Activated CD4-positive, alpha-beta T cell treated with anti-CD3 and anti-CD28 coated beads, Interleukin-2, Interleukin-6, amounts not matched to agents 100 ng/mL and 50 ng/mL, durations not matched to agents 16 hours and 8 hours (primary cell): ENCODE measurements at regions not wholly inside any gene's neighbourhood (a gene's known extent, or its start where the extent isn't known, plus 50 kb on each side); places are given as distances from the start of the nearest gene placed in this dataset.
"Not testable (repeated sequence)": the region's sequence is repeated elsewhere in the genome, so short reads cannot be mapped to it uniquely, and the experiment has no call there.

Source experiments
- DNase-seq: peaks from one replicate; pipeline ENCODE4 v3.0.0-alpha.2; 2020

DNA sequence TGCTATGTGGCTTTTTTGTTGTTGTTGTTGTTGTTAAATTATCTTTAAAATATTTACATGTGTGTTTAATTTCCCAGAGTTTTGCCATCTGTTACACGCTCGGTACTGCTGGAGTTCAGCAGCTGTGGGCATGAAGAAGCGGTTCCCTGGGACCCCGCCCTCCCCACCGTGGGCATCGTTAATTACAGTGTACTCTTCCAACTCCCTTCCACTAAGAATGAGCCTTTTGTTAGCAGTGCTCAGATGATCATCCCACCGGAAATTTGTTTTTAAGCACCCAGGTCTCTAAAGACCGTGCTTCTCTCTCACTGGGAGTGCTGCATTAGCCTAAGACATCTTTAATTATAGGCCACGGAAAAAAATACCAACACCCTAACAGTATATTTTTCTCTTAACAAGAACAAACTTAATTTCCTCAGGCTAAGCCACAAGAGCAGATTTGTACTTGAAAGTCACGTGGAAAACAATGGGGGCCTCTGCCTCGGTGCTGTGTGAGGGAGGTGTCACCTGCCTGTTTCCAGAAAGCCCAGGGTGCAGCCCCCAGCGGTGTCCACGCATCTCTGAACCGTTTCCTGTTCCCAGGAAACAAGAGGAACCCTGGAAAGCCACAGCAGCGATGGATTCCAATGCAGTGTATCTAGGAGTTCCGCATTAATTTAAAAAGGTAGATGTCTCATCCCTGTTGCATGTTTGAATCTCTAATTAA, 113.3 kb upstream of the FRMD1 start:
- DNase-seq, result no peak

DNA sequence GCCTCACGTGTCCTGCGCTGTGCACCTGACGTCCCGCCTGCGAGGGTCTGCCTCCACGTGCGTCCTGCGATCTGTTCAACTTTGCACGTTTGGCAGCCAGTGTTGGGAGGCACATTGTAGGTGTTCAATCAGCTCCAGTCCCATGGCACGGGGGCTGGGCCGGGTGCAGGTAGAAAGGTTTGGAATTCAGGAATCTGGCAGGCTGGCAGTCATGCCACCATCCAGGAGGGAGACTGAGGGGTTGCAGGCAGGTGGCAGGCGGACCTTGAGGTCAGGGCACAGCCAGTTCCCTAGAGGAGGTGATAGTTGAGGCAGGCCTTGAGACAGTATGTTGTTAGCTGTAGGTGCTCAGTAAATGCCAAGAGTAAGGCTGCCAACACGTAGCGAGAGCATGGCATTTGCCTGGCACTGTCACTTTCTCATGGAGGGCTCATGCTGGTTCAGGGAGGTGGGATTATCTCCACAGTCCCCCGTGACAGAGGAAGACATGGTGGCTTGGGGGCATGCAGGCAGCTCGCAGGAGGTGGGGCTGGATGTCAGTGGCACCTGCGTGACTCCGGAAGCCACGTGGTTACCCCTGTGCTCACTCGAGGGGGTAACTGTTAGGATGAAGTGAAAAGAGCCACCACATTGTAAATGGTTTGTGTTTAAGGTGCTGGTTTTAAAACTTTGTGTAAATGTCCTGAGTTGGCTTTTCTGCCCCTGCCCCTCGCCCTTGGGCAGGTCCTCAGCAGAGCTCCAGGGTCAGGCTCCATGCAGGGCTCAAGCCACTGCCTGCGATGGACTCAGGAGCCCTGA, 111.8 kb upstream of the FRMD1 start:
- DNase-seq, result no peak

DNA sequence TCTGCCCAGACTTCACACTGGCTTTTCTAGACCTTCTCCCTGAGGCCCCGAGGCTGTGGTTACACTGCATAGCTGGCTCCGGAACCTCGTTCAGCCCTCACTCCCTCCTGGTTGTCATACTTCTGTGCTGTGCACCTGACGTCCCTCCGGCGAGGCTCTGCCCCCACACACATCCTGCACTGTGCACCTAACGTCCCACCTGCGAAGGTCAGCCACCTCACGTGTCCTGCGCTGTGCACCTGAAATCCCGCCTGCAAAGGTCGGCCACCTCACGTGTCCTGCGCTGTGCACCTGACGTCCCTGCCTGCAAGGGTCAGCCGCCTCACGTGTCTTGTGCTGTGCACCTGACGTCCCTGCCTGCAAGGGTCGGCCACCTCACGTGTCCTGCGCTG, 111.0 kb upstream of the FRMD1 start:
- no peak for DNase-seq

DNA sequence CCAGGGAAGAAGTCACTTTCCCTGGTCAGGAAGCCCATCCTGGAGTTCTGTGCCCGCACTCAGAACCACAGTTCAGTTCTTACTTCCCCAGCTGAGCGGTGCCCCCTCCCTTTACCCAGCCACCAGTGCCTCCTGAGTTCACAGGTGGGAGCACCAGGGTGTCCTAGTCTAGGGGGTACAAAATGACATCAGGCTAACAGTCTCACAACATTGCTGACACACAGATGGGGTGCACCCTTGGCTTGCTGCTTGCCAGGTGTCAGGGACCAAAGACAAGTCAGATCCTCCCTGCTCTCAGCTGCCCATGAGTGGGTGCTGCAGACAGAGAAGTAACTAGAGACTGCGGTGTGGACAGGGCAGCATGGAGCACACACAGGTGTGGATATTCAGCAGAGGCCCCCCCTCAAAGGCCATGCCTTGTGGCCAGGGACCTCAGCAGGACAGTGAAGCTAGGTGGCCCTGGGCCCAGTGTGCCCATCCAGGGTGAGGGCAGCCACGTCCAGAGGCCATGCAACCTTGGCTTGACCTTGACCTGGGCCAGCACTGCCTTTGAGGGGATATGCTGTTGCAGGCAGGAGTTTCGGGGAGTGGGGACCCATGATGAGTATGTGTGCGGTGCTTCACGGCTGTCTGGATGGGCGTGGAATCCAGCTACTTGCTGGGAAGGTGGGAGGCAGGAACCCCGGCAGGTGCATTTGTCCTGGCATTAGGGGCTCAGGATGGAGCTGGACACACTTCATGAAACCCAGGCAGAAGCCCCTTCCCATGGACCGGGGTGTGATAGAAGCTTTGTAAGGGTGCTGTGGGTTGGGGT, 110.4 kb upstream of the FRMD1 start:
- DNase-seq, result no peak

DNA sequence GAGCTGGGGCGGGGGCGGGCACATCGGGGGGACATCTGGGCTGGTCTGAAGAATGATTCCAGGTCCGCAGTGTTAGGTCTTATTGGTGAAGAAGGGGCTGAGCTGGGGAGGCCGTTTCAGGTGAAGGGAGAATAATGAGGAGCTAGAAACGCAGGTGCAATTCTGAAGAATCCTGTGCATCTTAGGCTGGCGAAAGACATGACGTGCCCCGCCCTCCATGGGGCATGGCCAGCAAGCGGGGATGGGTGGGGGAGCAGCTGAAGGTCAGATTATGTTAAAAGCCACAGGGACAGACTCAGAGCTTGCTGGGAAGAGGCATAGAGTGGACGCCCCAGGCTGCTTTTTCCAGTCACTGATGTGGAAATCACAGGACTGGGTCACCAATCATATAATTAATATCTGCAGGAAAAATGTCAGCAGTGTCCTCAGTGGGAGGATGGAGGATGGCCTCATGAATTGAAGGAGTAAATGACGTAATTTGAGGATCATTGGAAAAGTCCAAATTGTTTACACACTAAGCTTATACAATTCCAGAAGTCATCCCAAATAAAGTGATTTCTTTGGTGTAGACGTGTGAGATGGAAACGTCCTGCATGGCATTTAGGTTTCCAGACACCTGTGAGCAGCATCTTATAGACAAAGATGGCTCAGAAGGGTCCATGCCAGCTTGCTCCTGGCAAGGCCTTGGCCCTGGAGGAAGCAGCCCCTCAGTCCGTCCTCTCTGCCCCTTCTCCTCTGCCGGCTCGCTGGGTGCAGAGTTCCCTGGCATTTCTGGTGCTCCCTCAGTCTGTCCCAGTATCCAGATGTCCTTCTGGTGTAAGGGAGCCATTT, 109.6 kb upstream of the FRMD1 start:
- no peak for DNase-seq

DNA sequence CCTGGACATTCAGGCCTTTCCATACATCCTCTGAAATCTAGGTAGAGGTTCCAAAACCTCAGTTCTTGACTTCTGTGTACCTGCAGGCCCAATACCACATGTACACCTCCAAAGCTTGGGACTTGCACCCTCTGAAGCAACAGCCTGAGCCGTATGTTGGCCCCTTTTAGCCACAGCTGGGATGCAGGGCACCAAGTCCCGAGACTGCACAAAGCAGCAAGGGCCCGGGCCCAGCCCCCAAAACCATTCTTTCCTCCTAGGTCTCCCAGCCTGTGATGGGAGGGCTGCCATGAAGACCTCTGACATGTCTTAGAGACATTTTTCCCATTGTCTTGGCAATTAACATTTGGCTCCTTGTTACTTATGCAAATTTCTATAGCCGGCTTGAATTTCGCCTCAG, 107.4 kb upstream of the FRMD1 start:
- no peak for DNase-seq

DNA sequence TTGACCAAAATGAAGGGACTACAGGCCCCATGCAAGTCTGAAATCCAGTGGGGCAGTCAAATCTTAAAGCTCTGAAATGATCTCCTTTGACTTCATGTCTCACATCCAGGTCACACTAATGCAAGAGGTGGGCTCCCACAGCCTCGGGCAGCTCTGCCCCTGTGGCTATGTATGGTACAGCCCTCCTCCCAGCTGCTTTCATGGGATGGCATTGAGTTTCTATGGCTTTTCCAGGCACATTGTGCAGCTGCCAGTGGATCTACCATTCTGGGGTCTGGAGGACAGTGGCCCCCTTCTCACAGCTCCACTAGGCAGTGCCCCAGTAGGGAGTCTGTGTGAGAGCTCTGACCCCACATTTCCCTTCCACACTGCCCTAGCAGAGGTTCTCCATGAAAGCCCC, 107.0 kb upstream of the FRMD1 start:
- not testable (repeated sequence) for DNase-seq

DNA sequence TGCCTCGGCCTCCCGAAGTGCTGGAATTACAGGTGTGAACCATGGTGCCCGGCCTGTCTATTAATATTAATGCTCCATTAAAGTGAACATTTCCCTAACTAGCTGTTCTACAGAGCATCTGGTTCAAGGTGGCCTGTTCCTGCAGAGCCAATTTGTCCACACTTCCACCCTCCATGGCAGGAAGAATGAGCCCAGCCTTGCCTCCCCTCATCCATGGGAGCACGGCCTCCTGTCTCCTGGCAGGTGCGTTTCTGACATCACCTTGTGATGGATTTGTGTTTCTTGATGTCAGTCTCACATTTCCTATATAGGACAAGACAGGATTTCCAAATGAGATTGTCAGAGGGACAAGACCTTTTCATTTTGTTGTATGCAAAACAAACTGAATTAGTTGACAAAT, 105.7 kb upstream of the FRMD1 start:
- no peak for DNase-seq

DNA sequence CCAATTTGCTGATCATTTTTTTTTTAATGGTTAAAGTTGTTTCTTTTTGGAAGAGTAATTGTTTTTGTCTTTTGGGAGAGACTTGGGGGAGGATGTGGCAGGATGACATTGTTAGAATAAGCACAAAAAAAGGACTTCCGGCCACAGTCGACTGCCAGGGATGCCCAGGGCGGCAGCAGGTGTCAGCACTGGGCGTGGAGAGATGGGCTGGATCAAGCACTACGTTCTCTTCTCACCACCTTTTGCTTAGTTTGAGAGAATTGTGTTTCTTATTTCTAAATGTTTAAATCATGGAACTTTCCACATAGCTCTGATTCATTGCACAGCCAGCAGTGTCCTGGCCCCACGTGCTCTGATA, 104.6 kb upstream of the FRMD1 start:
- no peak for DNase-seq

DNA sequence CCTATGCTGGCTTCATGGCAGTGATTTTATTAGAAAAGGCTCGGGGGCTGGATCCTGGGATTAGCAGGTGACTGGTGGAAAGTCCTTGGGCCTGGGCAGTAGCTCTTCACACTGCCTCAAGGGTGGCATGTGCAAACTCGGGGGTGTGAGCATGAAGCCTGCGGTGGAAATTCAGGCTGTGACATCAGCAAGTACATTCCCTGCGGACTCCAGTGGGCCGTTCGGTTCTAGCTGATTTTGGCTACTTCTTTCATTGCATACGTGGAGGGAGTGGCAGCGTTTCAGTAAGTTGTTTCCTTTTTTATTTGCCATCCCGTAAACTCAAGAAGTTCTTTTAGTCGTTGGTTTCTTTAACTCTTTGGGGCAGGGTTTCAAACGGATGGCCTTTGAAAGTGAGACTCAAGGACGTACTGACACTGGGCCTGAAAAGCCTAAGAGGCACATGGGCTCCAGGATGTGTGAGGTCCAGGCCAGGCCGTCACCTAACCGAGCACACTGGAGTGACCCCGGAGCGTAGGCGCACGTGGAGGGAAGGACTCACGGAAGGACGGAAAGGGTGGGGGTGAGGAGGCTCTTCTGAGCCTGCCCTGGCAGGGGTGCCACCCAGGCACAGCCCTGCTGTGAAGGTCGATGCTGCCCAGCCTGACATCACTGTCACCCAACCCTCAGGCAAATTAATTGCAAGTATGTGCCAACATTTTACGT, 104.0 kb upstream of the FRMD1 start:
- no peak for DNase-seq

DNA sequence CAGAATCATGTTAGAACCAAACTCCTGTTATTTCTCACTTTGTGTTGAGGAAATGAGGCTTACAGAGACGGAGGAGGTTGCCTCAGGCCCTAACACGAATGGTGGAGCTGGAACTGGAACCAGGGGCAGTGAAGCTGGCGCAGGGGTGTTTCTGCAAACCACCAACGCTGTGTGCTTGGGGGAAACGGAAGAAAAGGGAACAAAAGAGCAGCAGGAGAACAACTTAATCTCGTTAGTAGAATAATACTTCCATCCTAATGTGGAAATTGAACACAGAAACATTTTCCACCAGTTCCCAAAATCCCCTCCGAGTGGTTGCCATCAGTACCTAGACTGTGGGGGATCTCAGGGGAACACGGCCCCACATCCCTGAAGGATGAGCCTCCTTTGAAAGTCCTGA, 103.4 kb upstream of the FRMD1 start:
- no peak for DNase-seq

DNA sequence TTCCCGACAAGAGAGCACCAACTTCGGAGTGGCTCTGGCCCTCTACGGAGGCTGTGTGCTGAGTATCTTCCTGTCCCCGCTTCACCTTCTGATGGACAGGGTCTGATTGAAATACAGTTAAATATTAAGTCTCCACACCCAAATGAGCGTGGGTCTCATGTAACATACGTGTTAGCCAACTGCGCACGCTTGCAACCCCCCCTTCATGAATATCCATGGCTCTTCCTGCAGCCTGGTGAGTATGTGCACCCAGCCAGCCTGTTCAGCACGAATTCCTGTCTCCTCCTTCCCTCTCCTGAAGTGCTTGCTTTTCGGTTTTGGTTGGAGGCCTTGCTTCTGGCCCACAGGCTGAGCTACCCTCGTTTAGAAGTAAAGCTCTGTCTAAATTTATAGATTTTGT, 102.9 kb upstream of the FRMD1 start:
- no peak for DNase-seq

DNA sequence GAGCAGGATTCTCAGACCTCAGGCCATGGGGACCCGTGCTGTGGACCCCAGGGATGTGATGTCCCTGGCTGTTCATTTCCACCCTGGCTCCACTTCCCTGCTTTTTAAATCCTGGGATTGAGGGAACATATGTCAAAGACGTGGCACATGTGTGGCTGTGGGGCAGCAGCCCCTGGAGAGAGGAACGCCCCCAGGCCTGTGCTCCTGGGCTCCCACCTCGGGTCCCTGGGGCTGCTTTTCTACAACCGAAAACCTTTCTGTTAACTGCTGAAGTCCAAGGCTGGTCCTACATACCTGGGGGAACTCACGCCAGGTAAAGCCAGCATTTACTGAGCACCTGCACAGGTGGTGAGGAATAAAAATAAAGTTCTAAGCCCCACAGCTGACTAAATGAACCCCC, 102.3 kb upstream of the FRMD1 start:
- no peak for DNase-seq

DNA sequence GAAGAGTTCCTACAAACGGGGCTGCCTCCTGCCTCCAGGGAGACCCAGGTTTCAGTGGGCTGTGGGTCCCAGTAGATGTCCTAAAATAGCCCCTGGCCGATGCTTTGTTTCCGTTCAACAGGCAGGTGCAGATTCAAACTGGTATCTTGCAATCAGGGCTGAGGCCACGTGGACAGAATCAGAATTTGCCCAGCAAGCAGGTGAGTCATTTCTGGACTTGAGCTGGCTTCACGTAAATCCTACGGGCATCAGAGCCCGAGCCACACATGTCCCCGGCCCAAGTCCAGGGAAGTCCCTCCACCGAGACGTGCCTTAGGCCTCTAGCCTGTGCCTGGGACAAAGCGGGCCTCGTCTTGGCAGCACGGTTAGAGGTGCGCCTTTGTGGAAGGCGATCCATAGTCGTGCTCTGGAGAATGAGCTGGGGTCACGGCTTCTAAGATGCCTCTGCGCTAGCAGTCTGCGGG, 101.6 kb upstream of the FRMD1 start:
- no peak for DNase-seq

DNA sequence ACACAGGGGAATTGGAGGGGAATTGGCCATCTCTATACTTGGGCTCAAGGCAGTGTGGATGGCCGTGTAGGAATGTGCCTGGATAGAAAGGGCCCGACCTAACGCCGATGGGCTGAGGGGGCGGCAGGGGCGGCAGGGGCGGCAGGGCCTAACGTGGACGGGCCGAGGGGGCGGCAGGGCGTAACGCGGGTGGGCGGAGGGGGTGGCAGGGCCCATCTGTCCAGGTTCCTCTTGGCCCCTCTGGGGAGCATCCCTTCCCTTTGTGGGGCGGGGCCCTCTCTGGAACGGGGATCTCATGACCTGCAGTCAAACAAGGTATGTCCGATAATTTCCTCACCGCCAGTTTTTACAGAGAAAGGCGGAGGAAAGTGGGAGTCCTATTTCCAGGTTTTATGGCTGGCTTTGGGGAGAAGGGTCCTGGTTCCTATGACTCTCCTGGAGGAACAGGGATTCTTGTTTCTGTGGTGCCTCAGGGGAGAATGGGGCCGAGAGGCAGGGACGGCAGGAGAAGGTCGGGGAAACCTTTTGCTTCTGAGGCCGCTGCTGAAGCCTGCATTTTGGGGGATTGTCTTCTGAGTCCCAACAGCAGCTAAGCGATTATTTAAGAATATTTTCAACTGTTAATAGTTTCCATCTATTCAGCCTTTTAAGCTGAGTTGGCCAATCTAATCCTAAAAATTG, 100.8 kb upstream of the FRMD1 start:
- DNase-seq, result no peak

DNA sequence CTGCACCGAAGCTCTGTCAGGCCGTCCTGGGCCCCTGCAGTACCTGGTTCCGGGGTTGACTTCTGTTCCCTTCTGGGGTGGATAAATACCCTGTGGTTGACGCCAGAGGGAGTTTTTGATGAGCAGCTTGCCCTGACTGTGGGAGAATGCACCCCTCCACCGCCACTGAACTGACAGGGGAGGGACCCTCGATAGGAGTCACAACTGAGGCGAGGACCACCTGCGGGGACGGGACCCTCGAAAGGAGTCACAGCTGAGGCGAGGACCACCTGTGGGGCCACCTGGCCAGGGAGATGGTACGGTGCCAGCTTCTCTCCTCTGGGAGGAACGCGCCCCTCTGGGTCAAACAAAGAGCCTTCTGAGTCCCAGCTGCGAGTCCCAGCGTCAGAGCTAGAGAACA, 100.1 kb upstream of the FRMD1 start:
- no peak for DNase-seq

DNA sequence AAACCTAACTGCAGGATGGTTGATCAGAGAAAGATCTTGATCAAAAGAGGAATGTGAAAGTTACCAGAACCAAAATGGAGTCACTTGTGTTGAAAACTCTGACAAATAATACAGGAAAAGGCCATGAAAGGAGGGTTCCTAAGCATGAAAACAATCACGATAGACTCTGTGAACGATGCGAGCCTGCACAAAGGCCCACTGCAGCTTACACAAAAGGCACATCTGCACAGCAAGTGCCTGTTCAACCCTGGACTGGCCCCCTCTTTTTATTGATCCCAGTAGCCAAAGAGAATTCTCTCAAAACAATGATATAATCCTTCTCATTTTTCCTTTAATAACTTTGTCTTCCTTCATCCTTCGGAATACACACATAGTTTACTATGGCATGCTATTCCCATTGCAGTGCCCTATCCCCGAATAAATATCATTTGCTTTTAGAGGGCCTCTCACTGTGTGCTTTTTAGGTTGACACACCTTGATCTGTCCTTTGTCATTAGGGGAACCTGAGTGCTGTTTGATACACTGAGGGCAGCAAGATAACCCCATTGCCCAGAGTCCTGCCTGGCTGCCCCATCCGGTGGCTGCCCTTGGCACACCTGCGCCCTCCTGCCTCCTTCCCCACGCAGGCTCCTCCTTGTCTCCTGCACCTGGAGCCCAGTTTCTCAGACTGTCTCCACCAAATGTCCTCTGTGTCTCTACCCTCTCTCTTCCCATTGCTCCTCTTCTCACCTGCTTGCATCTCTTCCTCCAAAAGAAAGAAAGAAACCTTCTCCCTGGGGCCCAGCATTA, 98.3 kb upstream of the FRMD1 start:
- DNase-seq, result no peak

DNA sequence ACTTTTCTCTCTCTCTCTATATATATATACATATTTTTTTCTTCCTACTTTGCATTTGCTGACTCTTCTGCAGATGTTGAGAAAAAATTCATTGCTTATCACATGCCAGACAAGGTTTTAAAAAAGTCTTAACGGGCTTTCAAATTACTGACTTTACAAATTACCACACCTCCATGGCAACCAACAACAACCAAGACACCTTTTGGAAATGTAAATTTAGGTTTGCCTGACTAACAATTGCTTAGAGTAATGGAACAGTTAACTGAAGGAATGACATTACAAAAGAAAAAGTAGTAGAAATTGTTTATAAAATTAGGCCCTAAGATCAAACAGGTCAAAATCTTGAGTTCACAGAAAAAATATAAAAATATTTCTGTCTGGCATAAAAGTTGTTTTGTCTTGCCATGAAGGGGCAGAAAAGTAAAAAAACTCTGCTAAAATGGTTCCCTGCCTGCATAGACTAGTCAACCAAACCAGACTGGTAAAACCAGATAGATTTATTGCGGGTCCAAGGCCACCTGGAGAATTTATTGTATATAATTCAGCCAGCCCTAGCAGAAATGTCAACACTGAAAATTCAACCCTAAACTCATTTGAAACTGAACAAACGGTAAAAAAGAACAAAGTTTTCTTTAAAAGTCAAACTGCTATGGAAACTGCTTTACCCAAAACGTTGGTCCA, 92.8 kb upstream of the FRMD1 start:
- no peak for DNase-seq

DNA sequence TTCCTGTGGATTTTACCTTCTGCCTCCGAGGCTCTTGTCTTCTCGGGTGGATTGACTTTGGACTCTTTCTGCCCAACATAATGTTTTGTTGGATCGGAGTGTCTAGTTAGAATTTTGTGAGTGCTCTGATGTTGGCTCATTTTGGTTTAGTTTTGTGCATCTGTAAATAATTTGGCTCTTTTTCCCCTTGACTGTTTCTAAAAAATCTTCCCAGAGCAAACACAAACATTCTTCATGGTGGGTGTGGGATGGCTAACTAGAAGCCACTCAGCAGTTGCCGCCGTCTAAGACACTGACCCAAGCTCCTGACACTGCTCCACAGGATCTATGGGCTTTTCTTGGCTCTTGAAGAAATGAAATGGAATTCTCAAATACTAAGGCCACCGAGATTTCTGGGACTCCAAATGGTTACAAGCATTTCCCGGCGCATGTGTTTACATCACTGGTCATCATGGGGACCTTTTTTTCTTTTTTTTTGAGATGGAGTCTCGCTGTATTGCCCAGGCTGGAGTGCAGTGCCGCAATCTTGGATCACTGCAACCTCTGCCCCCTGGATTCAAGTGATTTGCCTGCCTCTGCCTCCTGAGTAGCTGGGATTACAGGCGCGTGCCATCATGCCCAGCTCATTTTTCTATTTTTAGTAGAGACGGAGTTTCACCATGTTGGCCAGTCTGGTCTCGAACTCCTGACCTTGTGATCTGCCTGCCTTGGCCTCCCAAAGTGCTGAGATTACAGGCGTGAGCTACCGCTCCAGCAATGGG, 92.0 kb upstream of the FRMD1 start:
- DNase-seq, result no peak
